ENCODE measurements at regions not wholly inside any gene's neighbourhood (a gene's known extent, or its start where the extent isn't known, plus 50 kb on each side); places are given as distances from the start of the nearest gene placed in this dataset.
"Not testable (repeated sequence)": the region's sequence is repeated elsewhere in the genome, so short reads cannot be mapped to it uniquely, and the experiment has no call there.

- no peak for DNase-seq (ENCODE audit: low read depth in 4 of 4, low spot score in 3 of 4)
These were observed 276.5 kb upstream of the AMIGO2 start for GRCh38 chr12:47356129-47356700.

- no peak for DNase-seq (ENCODE audit: low read depth in 4 of 4, low spot score in 3 of 4)
These were observed 273.7 kb upstream of the AMIGO2 start for GRCh38 chr12:47353508-47353907.

GRCh38 chr12:47352067-47352466 is 272.3 kb upstream of the AMIGO2 start:
- no peak for DNase-seq (ENCODE audit: low read depth in 4 of 4, low spot score in 3 of 4)

GRCh38 chr12:47351526-47351925 is 271.8 kb upstream of the AMIGO2 start:
- DNase-seq (ENCODE audit: low read depth in 4 of 4, low spot score in 3 of 4) = no peak

- DNase-seq (ENCODE audit: low read depth in 4 of 4, low spot score in 3 of 4) = no peak
These were observed 270.3 kb upstream of the AMIGO2 start for GRCh38 chr12:47350062-47350408.

GRCh38 chr12:47349137-47350061 is 269.6 kb upstream of the AMIGO2 start:
- no peak for DNase-seq (ENCODE audit: low read depth in 4 of 4, low spot score in 3 of 4)

- DNase-seq (ENCODE audit: low read depth in 4 of 4, low spot score in 3 of 4) = no peak
These were observed 268.4 kb upstream of the AMIGO2 start for GRCh38 chr12:47348206-47348605.

- no peak for DNase-seq (ENCODE audit: low read depth in 4 of 4, low spot score in 3 of 4)
These were observed 266.7 kb upstream of the AMIGO2 start for GRCh38 chr12:47346251-47347019.

GRCh38 chr12:47343684-47344567 is 264.2 kb upstream of the AMIGO2 start:
- DNase-seq (ENCODE audit: low read depth in 4 of 4, low spot score in 3 of 4) = no peak

GRCh38 chr12:47340411-47341015 is 260.8 kb upstream of the AMIGO2 start:
- DNase-seq (ENCODE audit: low read depth in 4 of 4, low spot score in 3 of 4) = no peak

- no peak for DNase-seq (ENCODE audit: low read depth in 4 of 4, low spot score in 3 of 4)
These were observed 257.8 kb upstream of the AMIGO2 start for GRCh38 chr12:47337581-47337980.

- not testable (repeated sequence) for DNase-seq (ENCODE audit: low read depth in 4 of 4, low spot score in 3 of 4)
These were observed 253.6 kb upstream of the AMIGO2 start for GRCh38 chr12:47333271-47333858.

GRCh38 chr12:47328831-47329545 is 249.2 kb upstream of the AMIGO2 start:
- no peak for DNase-seq (ENCODE audit: low read depth in 4 of 4, low spot score in 3 of 4)

- DNase-seq (ENCODE audit: low read depth in 4 of 4, low spot score in 3 of 4) = no peak
These were observed 246.4 kb upstream of the AMIGO2 start for GRCh38 chr12:47326190-47326589.

- DNase-seq (ENCODE audit: low read depth in 4 of 4, low spot score in 3 of 4) = no peak
These were observed 244.0 kb upstream of the AMIGO2 start for GRCh38 chr12:47323802-47324201.

GRCh38 chr12:47321436-47321835 is 241.7 kb upstream of the AMIGO2 start:
- DNase-seq (ENCODE audit: low read depth in 4 of 4, low spot score in 3 of 4) = no peak

- no peak for DNase-seq (ENCODE audit: low read depth in 4 of 4, low spot score in 3 of 4)
These were observed 240.0 kb upstream of the AMIGO2 start for GRCh38 chr12:47319746-47320145.

GRCh38 chr12:47318963-47319362 is 239.2 kb upstream of the AMIGO2 start:
- no peak for DNase-seq (ENCODE audit: low read depth in 4 of 4, low spot score in 3 of 4)
